ENCODE measurements at regions not wholly inside any gene's neighbourhood (a gene's known extent, or its start where the extent isn't known, plus 50 kb on each side); places are given as distances from the start of the nearest gene placed in this dataset.

DNA sequence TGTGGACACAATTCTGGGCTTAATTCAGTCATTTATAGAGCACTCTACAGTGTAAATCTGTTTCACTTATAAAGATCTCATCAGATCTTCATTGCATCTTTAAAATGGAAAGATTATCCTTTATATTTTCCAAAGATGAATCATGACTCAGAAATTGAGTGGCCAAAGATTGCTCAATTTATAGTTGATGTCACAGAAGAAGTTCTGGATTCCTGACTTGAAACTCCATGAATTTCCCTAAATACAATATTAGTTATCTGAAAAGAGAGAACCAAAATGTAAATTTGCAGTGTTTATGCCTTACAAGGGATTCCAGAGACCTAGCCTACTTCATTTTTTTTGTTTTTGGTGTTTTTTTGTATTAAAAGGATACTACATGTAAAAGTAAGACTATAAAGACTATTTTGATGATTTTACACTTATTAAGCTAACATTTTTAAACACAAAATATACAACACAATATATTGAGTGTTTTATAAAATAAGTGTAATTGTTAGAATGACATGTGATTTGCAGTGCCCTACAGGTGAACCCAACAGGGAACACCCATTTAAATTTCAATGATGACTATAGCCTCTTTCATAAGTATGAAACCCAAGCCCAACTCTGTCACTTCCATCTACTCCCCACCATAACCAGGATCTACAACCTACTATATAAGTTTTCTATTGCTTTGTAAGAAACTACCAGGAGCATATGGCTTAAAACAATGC lies 183.5 kb downstream of the PCDH7 start:
- Histone ChIP-seq H3K4me1 (ENCODE audit: control insufficient read depth, insufficient read depth, low read length) (no peaks in the 10 kb centered on the region), H3K27me3 (ENCODE audit: control insufficient read depth, insufficient read depth, low read length) (no peaks in the 10 kb centered on the region), H3K27ac (ENCODE audit: low read length) (no peak overlapping the region), H3K36me3 (ENCODE audit: control insufficient read depth, insufficient read depth, low read length) (no peaks in the 10 kb centered on the region), H3K4me3 (ENCODE audit: low read depth in 2 of 2, low read length in 2 of 2) (no peak overlapping the region), H3K9me3 (ENCODE audit: control insufficient read depth, insufficient read depth, low read depth, low read length) (no peaks in the 10 kb centered on the region)
- intact Hi-C loops (cut with micrococcal nuclease; ENCODE audit: unreplicated experiment) (no loop called here), in situ Hi-C loops (cut with HindIII; ENCODE audit: low pct_unique_long_range_greater_than_20kb, low sequenced_read_pairs) (no loop called here)
- BruUV-seq (replicated peaks), result no TSS peak
- ChIA-PET CTCF (no interaction called here), POLR2A (no interaction called here)
- DNase-seq (ENCODE audit: low read depth, low spot score) (no peak), ATAC-seq (no peak)
- no peak for TF ChIP-seq POLR2AphosphoS5 (IDR thresholded peaks at IDR 0.05; ENCODE audit: low read depth, low read length)
- TF ChIP-seq, protein P1, sequence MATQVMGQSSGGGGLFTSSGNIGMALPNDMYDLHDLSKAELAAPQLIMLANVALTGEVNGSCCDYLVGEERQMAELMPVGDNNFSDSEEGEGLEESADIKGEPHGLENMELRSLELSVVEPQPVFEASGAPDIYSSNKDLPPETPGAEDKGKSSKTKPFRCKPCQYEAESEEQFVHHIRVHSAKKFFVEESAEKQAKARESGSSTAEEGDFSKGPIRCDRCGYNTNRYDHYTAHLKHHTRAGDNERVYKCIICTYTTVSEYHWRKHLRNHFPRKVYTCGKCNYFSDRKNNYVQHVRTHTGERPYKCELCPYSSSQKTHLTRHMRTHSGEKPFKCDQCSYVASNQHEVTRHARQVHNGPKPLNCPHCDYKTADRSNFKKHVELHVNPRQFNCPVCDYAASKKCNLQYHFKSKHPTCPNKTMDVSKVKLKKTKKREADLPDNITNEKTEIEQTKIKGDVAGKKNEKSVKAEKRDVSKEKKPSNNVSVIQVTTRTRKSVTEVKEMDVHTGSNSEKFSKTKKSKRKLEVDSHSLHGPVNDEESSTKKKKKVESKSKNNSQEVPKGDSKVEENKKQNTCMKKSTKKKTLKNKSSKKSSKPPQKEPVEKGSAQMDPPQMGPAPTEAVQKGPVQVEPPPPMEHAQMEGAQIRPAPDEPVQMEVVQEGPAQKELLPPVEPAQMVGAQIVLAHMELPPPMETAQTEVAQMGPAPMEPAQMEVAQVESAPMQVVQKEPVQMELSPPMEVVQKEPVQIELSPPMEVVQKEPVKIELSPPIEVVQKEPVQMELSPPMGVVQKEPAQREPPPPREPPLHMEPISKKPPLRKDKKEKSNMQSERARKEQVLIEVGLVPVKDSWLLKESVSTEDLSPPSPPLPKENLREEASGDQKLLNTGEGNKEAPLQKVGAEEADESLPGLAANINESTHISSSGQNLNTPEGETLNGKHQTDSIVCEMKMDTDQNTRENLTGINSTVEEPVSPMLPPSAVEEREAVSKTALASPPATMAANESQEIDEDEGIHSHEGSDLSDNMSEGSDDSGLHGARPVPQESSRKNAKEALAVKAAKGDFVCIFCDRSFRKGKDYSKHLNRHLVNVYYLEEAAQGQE (IDR thresholded peaks at IDR 0.05; ENCODE audit: insufficient read depth in 1 of 2, low read depth in 2 of 2, low read length in 1 of 2), result no peak
- TF ChIP-seq SIN3A (IDR thresholded peaks at IDR 0.05; ENCODE audit: borderline replicate concordance, insufficient read depth, low read depth, low read length), result no peak
- TF ChIP-seq, protein P2, sequence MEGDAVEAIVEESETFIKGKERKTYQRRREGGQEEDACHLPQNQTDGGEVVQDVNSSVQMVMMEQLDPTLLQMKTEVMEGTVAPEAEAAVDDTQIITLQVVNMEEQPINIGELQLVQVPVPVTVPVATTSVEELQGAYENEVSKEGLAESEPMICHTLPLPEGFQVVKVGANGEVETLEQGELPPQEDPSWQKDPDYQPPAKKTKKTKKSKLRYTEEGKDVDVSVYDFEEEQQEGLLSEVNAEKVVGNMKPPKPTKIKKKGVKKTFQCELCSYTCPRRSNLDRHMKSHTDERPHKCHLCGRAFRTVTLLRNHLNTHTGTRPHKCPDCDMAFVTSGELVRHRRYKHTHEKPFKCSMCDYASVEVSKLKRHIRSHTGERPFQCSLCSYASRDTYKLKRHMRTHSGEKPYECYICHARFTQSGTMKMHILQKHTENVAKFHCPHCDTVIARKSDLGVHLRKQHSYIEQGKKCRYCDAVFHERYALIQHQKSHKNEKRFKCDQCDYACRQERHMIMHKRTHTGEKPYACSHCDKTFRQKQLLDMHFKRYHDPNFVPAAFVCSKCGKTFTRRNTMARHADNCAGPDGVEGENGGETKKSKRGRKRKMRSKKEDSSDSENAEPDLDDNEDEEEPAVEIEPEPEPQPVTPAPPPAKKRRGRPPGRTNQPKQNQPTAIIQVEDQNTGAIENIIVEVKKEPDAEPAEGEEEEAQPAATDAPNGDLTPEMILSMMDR (IDR thresholded peaks at IDR 0.05), result no peak
- no peak for TF ChIP-seq TCF7L2 (IDR thresholded peaks at IDR 0.05; ENCODE audit: low read depth, low read length)

DNA sequence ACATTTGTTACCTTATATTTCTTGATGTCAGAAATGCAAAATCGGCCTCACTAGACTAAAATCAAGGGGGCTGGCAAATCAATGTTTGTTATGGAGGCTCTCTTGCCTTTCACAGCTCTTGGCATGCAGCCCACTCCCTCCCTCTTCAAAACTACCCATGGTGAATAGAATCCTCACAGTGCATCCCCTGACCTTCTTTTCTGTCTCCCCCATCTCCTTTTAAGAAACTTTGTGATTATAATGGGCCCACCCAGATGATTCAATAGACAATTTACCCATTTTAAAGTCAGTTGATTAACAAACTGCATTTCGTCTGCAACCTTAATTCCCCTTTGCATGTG lies 184.0 kb downstream of the PCDH7 start:
- no peak for DNase-seq (ENCODE audit: low read depth, low spot score)
- intact Hi-C loops (cut with micrococcal nuclease; ENCODE audit: unreplicated experiment), result no loop called here
- POLR2A ChIA-PET, result no interaction called here

More for the DNA sequence above, 184.0 kb downstream of the PCDH7 start:
- CTCF ChIA-PET, result no interaction called here
- BruUV-seq (replicated peaks), result no TSS peak
- no peaks in the 10 kb centered on the region for H3K9me3 ChIP-seq (ENCODE audit: control insufficient read depth, insufficient read depth, low read depth, low read length)
- TF ChIP-seq, protein P2 (IDR thresholded peaks at IDR 0.05), result no peak
- TF ChIP-seq TCF7L2 (IDR thresholded peaks at IDR 0.05; ENCODE audit: low read depth, low read length) (no peak), SIN3A (IDR thresholded peaks at IDR 0.05; ENCODE audit: borderline replicate concordance, insufficient read depth, low read depth, low read length) (no peak), POLR2AphosphoS5 (IDR thresholded peaks at IDR 0.05; ENCODE audit: low read depth, low read length) (no peak)
- TF ChIP-seq, protein P1 (IDR thresholded peaks at IDR 0.05; ENCODE audit: insufficient read depth in 1 of 2, low read depth in 2 of 2, low read length in 1 of 2), result no peak
- no peak overlapping the region for H3K4me3 ChIP-seq (ENCODE audit: low read depth in 2 of 2, low read length in 2 of 2)
- in situ Hi-C loops (cut with HindIII; ENCODE audit: low pct_unique_long_range_greater_than_20kb, low sequenced_read_pairs), result no loop called here
- H3K27ac ChIP-seq (ENCODE audit: low read length), result no peak overlapping the region
- no peaks in the 10 kb centered on the region for H3K36me3 ChIP-seq (ENCODE audit: control insufficient read depth, insufficient read depth, low read length)
- no peak for ATAC-seq
- no peaks in the 10 kb centered on the region for H3K27me3 ChIP-seq (ENCODE audit: control insufficient read depth, insufficient read depth, low read length)
- H3K4me1 ChIP-seq (ENCODE audit: control insufficient read depth, insufficient read depth, low read length), result no peaks in the 10 kb centered on the region

All from Panc1 (cell line).